ENCODE measurements at regions not wholly inside any gene's neighbourhood (a gene's known extent, or its start where the extent isn't known, plus 50 kb on each side); places are given as distances from the start of the nearest gene placed in this dataset.

DNA sequence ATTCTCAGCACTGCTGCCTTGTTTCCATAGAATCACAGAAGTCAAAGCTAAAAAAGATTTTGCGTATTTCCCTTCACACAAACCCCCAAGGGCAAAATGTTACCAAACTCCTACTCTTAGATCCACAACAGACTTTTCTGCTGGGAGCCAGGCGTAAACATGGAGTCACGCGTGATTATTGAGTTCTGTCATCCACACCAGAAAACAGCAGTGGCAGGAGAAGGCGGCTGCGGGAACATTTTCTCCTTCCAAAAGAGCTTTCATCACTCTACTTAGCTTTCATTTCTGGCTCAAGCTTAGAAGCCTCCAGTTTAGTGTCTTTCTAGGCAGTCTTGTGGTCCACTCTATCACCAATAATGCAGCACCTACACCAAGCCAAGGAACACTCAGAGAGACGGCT is 712.9 kb upstream of the NRP1 start:
- Histone ChIP-seq H4K20me1 (ENCODE audit: insufficient read depth) (no peaks in the 10 kb centered on the region), H3K4me3 (no peak overlapping the region), H3F3A (ENCODE audit: insufficient read depth) (0 out of 2 replicates have a peak, but pooled peaks cover 13% of the 10 kb centered on the region), H3K4me1 (ENCODE audit: insufficient read depth) (no peaks in the 10 kb centered on the region; the same call in 1 of the 2 replicates), H3K27ac (no peak overlapping the region), H3K9ac (no peak overlapping the region), H2AFZ (no peak overlapping the region), H3K4me2 (ENCODE audit: unreplicated experiment) (no peak overlapping the region), H3K36me3 (ENCODE audit: low read depth) (no peaks in the 10 kb centered on the region), H3K27me3 (replicated peaks; ENCODE audit: insufficient read depth) (peaks cover 21% of the 10 kb centered on the region), H3K9me2 (ENCODE audit: insufficient read depth) (no peaks in the 10 kb centered on the region), H3K9me3 (ENCODE audit: low read depth) (no peaks in the 10 kb centered on the region), H3K79me2 (ENCODE audit: insufficient read depth) (no peaks in the 10 kb centered on the region)
- TF ChIP-seq EZH2phosphoT487 (IDR thresholded peaks at IDR 0.05; ENCODE audit: insufficient read depth, low read depth) (no peak), EZH2 (IDR thresholded peaks at IDR 0.05; ENCODE audit: insufficient read depth, poor library complexity, severe bottlenecking) (no peak)
- peak; percentile 3 for DNase-seq
- in situ Hi-C loops (cut with MboI), result no loop called here
- WGBS, 2 experiments (ENCODE audit: low coverage in 1 of 2, low lambda C conversion rate in 2 of 2, missing lambda C conversion rate in 2 of 2), result 21 to 31% methylated on average over 7 of the region's 7 CpGs

GRCh38 chr10:34046506-34047034 is 712.1 kb upstream of the NRP1 start:
- no peak overlapping the region for H2AFZ ChIP-seq
- H3K9me3 ChIP-seq (ENCODE audit: low read depth), result no peaks in the 10 kb centered on the region
- H3K9me2 ChIP-seq (ENCODE audit: insufficient read depth), result no peaks in the 10 kb centered on the region
- H3K27ac ChIP-seq, result no peak overlapping the region
- H3K4me1 ChIP-seq (ENCODE audit: insufficient read depth), result no peaks in the 10 kb centered on the region; the same call in 1 of the 2 replicates
- WGBS, 2 experiments (ENCODE audit: low coverage in 1 of 2, low lambda C conversion rate in 2 of 2, missing lambda C conversion rate in 2 of 2), result 84% methylated on average over 9 of the region's 9 CpGs
- H4K20me1 ChIP-seq (ENCODE audit: insufficient read depth), result no peaks in the 10 kb centered on the region
- no peak overlapping the region for H3K4me3 ChIP-seq
- H3K27me3 ChIP-seq (replicated peaks; ENCODE audit: insufficient read depth), result peaks cover 21% of the 10 kb centered on the region
- DNase-seq, result no peak
- H3K79me2 ChIP-seq (ENCODE audit: insufficient read depth), result no peaks in the 10 kb centered on the region
- no peak overlapping the region for H3K4me2 ChIP-seq (ENCODE audit: unreplicated experiment)
- H3K36me3 ChIP-seq (ENCODE audit: low read depth), result no peaks in the 10 kb centered on the region
- in situ Hi-C loops (cut with MboI), result no loop called here
- TF ChIP-seq EZH2phosphoT487 (IDR thresholded peaks at IDR 0.05; ENCODE audit: insufficient read depth, low read depth), result no peak
- TF ChIP-seq EZH2 (IDR thresholded peaks at IDR 0.05; ENCODE audit: insufficient read depth, poor library complexity, severe bottlenecking), result no peak
- H3F3A ChIP-seq (ENCODE audit: insufficient read depth), result 0 out of 2 replicates have a peak, but pooled peaks cover 13% of the 10 kb centered on the region
- no peak overlapping the region for H3K9ac ChIP-seq

- no peaks in the 10 kb centered on the region for H3K9me2 ChIP-seq (ENCODE audit: insufficient read depth)
- TF ChIP-seq EZH2phosphoT487 (IDR thresholded peaks at IDR 0.05; ENCODE audit: insufficient read depth, low read depth) (no peak), EZH2 (IDR thresholded peaks at IDR 0.05; ENCODE audit: insufficient read depth, poor library complexity, severe bottlenecking) (no peak)
- H3K9me3 ChIP-seq (ENCODE audit: low read depth), result no peaks in the 10 kb centered on the region
- H3F3A ChIP-seq (ENCODE audit: insufficient read depth), result 0 out of 2 replicates have a peak, but pooled peaks cover 13% of the 10 kb centered on the region
- H2AFZ ChIP-seq, result no peak overlapping the region
- no peak overlapping the region for H3K9ac ChIP-seq
- H3K27me3 ChIP-seq (replicated peaks; ENCODE audit: insufficient read depth), result peaks cover 21% of the 10 kb centered on the region
- no peaks in the 10 kb centered on the region for H3K79me2 ChIP-seq (ENCODE audit: insufficient read depth)
- H3K4me1 ChIP-seq (ENCODE audit: insufficient read depth), result no peaks in the 10 kb centered on the region; the same call in 1 of the 2 replicates
- H3K4me2 ChIP-seq (ENCODE audit: unreplicated experiment), result no peak overlapping the region
- no peak overlapping the region for H3K4me3 ChIP-seq
- H4K20me1 ChIP-seq (ENCODE audit: insufficient read depth), result no peaks in the 10 kb centered on the region
- peak; percentile 38 for DNase-seq
- in situ Hi-C loops (cut with MboI), result no loop called here
- H3K27ac ChIP-seq, result no peak overlapping the region
- H3K36me3 ChIP-seq (ENCODE audit: low read depth), result no peaks in the 10 kb centered on the region
- WGBS, 2 experiments (ENCODE audit: low coverage in 1 of 2, low lambda C conversion rate in 2 of 2, missing lambda C conversion rate in 2 of 2), result 61 to 65% methylated on average over 6 of the region's 6 CpGs
Measured at GRCh38 chr10:34045571-34046190, 711.2 kb upstream of the NRP1 start.

DNA sequence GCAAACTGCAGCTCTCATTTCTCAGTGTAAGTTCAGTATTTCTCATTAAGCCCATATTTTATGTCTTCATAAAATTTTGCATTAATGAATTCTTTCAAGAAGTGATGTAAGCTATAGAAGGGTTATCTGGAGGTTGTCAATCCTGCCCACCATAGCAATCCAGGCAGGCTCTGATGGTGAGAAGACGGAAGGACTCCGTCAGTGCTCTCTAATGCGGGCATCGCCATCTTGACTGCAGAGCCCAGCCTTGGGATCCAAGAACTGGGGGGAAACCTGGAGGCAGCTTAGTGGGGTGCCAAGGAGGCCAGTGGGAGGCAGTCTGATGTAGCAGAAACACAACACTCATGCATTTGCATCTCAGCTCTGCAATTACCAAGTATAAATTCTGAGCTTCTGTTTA is 707.4 kb upstream of the NRP1 start:
- no peaks in the 10 kb centered on the region for H3K9me3 ChIP-seq (ENCODE audit: low read depth)
- 0 out of 2 replicates have a peak, but pooled peaks cover 1% of the 10 kb centered on the region for H3K27me3 ChIP-seq (replicated peaks; ENCODE audit: insufficient read depth)
- H3K9ac ChIP-seq, result no peak overlapping the region
- no peak overlapping the region for H2AFZ ChIP-seq
- no peaks in the 10 kb centered on the region for H3K79me2 ChIP-seq (ENCODE audit: insufficient read depth)
- H3K27ac ChIP-seq, result no peak overlapping the region
- no peaks in the 10 kb centered on the region for H3K9me2 ChIP-seq (ENCODE audit: insufficient read depth)
- H3F3A ChIP-seq (ENCODE audit: insufficient read depth), result 0 out of 2 replicates have a peak, but pooled peaks cover 13% of the 10 kb centered on the region
- no peak overlapping the region for H3K4me2 ChIP-seq (ENCODE audit: unreplicated experiment)
- TF ChIP-seq EZH2 (IDR thresholded peaks at IDR 0.05; ENCODE audit: insufficient read depth, poor library complexity, severe bottlenecking) (no peak), EZH2phosphoT487 (IDR thresholded peaks at IDR 0.05; ENCODE audit: insufficient read depth, low read depth) (no peak)
- no peaks in the 10 kb centered on the region for H3K36me3 ChIP-seq (ENCODE audit: low read depth)
- no peak overlapping the region for H3K4me3 ChIP-seq
- 91 to 94% methylated on average over 4 of the region's 4 CpGs for WGBS, 2 experiments (ENCODE audit: low coverage in 1 of 2, low lambda C conversion rate in 2 of 2, missing lambda C conversion rate in 2 of 2)
- in situ Hi-C loops (cut with MboI), result no loop called here
- no peaks in the 10 kb centered on the region for H3K4me1 ChIP-seq (ENCODE audit: insufficient read depth)
- DNase-seq, result no peak
- H4K20me1 ChIP-seq (ENCODE audit: insufficient read depth), result no peaks in the 10 kb centered on the region
